Hepatocyte (in vitro differentiated cells): ENCODE measurements at regions not wholly inside any gene's neighbourhood (a gene's known extent, or its start where the extent isn't known, plus 50 kb on each side); places are given as distances from the start of the nearest gene placed in this dataset.

Source experiments
- EZH2 ChIP-seq: fragments of 200-600 bp; sonication (generic); IDR thresholded peaks from 2 replicates; pipeline ENCODE4 v1.6.1; 2016; ENCODE audit warnings: antibody characterized with exemption, mild to moderate bottlenecking, borderline replicate concordance
- EZH2phosphoT487 ChIP-seq: fragments of 200-600 bp; sonication (generic); IDR thresholded peaks from one replicate; pipeline ENCODE4 v1.6.1; 2018; ENCODE audit warnings: antibody characterized with exemption, mild to moderate bottlenecking, low read depth, moderate library complexity; ENCODE audit not compliant: unreplicated experiment, severe bottlenecking
- TF ChIP-seq, protein P1 (sequence below): fragments of 200-600 bp; sonication (generic); IDR thresholded peaks from 2 replicates; pipeline ENCODE4 v1.5.1; 2016; ENCODE audit warnings: antibody characterized with exemption, mild to moderate bottlenecking; ENCODE audit not compliant: poor library complexity

DNA sequence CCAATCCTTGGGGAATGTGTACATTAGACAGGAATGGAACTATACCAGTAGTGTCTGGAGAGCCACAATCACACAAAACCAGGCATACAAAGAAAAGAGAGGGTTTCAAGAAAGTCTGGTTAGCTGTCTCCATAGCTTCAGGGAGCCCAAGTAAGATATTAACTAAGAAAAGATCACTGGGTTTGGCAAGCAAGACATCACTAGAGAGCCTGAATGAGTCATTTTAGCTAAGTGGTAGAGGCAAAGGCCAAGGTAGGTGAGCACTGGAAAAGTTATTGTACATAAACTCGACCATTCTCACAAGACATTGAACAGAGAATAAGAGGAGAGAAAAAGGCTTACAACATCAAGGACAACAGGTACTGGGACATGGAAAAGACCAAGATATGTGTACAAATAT is 143.8 kb upstream of the ARL4C start:
- TF ChIP-seq, protein P1, sequence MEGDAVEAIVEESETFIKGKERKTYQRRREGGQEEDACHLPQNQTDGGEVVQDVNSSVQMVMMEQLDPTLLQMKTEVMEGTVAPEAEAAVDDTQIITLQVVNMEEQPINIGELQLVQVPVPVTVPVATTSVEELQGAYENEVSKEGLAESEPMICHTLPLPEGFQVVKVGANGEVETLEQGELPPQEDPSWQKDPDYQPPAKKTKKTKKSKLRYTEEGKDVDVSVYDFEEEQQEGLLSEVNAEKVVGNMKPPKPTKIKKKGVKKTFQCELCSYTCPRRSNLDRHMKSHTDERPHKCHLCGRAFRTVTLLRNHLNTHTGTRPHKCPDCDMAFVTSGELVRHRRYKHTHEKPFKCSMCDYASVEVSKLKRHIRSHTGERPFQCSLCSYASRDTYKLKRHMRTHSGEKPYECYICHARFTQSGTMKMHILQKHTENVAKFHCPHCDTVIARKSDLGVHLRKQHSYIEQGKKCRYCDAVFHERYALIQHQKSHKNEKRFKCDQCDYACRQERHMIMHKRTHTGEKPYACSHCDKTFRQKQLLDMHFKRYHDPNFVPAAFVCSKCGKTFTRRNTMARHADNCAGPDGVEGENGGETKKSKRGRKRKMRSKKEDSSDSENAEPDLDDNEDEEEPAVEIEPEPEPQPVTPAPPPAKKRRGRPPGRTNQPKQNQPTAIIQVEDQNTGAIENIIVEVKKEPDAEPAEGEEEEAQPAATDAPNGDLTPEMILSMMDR, result no peak
- no peak for TF ChIP-seq EZH2
- TF ChIP-seq EZH2phosphoT487, result no peak
